Endothelial cell of umbilical vein (primary cell): ENCODE measurements at regions not wholly inside any gene's neighbourhood (a gene's known extent, or its start where the extent isn't known, plus 50 kb on each side); places are given as distances from the start of the nearest gene placed in this dataset.

Experiments
- BruUV-seq: library from RNA; stranded (reverse); fragments of 400-500 nt; replicated peaks from 2 replicates; lab custom pipeline; 2021; lab: Mats Ljungman, UMichigan
- CTCF ChIA-PET: fragments of 300-600, 350-600 bp; sonication (Branson Sonifier 250); formaldehyde crosslinking; loops from one replicate; lab custom pipeline; 2021; ENCODE audit warnings: antibody characterized with exemption, inconsistent platforms; lab: Charles Lee
- POLR2A ChIA-PET: fragments of 300-600, 350-600 bp; sonication (Branson Sonifier 250); formaldehyde crosslinking; loops from one replicate; lab custom pipeline; 2021; ENCODE audit warnings: antibody characterized with exemption, inconsistent platforms; lab: Charles Lee
- DNase-seq: peaks from one replicate; pipeline ENCODE4 v3.0.0-alpha.2; 2011; ENCODE audit warnings: low read depth, low spot score
- FAIRE-seq: peaks from 2 replicates; lab custom pipeline; 2011; peaks lifted over from hg19 to GRCh38; lab: Jason Lieb, UNC
- H2AFZ ChIP-seq: 2 replicates; pipeline ENCODE4 v1.6.0; 2012; ENCODE audit warnings: low read depth, low read length, control low read depth, inconsistent platforms
- H3K27ac ChIP-seq: 2 replicates; pipeline ENCODE4 v1.5.1; 2011; ENCODE audit warnings: low read depth, mild to moderate bottlenecking, control low read depth, low read length, moderate library complexity; ENCODE audit not compliant: insufficient read depth
- H3K27me3 ChIP-seq, 2 experiments: 2 replicates each; pipeline versions ENCODE4 v1.6.0 to v1.6.1; 2011; ENCODE audit warnings: low read length in 2 of 2, mixed read lengths in 1 of 2; ENCODE audit not compliant: control insufficient read depth in 2 of 2, insufficient read depth in 2 of 2
- H3K36me3 ChIP-seq, 2 experiments: 2 replicates in 1 of 2; 3 replicates in 1 of 2; pipeline ENCODE4 v1.5.1; 2011; ENCODE audit warnings: low read length in 2 of 2, mild to moderate bottlenecking in 1 of 2, moderate library complexity in 1 of 2; ENCODE audit not compliant: control insufficient read depth in 2 of 2, insufficient read depth in 2 of 2; ENCODE audit errors: extremely low read depth in 1 of 2
- H3K4me1 ChIP-seq: 3 replicates; pipeline ENCODE4 v1.5.1; 2011; ENCODE audit warnings: mild to moderate bottlenecking, low read length; ENCODE audit not compliant: control insufficient read depth, insufficient read depth; ENCODE audit errors: extremely low read depth
- H3K4me2 ChIP-seq: 2 replicates; pipeline ENCODE4 v1.6.1; 2011; ENCODE audit warnings: low read length, control low read depth, mixed read lengths; ENCODE audit not compliant: insufficient read depth
- H3K4me3 ChIP-seq, 3 experiments: fragments of 200-600 bp in 1 of 3; sonication (generic), shearing (Covaris generic) in 1 of 3; replicated peaks in 1 of 3; 2 replicates each; pipeline ENCODE4 v1.5.1; 2011 to 2016; ENCODE audit warnings: control low read depth in 3 of 3, low read length in 3 of 3, mild to moderate bottlenecking in 2 of 3, inconsistent platforms in 1 of 3, low read depth in 1 of 3, moderate library complexity in 1 of 3; ENCODE audit not compliant: insufficient read depth in 1 of 3
- H3K79me2 ChIP-seq: 2 replicates; pipeline ENCODE4 v1.6.0; 2012; ENCODE audit warnings: low read length, inconsistent platforms; ENCODE audit not compliant: control insufficient read depth, insufficient read depth
- H3K9ac ChIP-seq: replicated peaks from 2 replicates; pipeline ENCODE3; 2011; ENCODE audit warnings: low read length, control low read depth; ENCODE audit not compliant: insufficient read depth; ENCODE audit errors: extremely low read depth
- H3K9me1 ChIP-seq: replicated peaks from 3 replicates; pipeline ENCODE4 v1.6.0; 2011; ENCODE audit warnings: mild to moderate bottlenecking, low read length; ENCODE audit not compliant: control insufficient read depth, insufficient read depth; ENCODE audit errors: extremely low read depth
- H3K9me3 ChIP-seq: replicated peaks from 2 replicates; pipeline ENCODE4 v1.5.1; 2012; ENCODE audit warnings: low read length, inconsistent platforms; ENCODE audit not compliant: control insufficient read depth, insufficient read depth
- H4K20me1 ChIP-seq: replicated peaks from 2 replicates; pipeline ENCODE3; 2011; ENCODE audit warnings: mild to moderate bottlenecking, low read length; ENCODE audit not compliant: control insufficient read depth, insufficient read depth; ENCODE audit errors: extremely low read depth
- CTCF ChIP-seq, 2 donors: IDR thresholded peaks; 1 replicate in 1 of 2; 2 replicates in 1 of 2; pipeline ENCODE4 v1.5.1; 2011; ENCODE audit warnings: low read length in 2 of 2, mild to moderate bottlenecking in 2 of 2, moderate library complexity in 2 of 2, control low read depth in 1 of 2, inconsistent platforms in 1 of 2, low read depth in 1 of 2; ENCODE audit not compliant: insufficient read depth in 1 of 2; ENCODE audit errors: extremely low read depth in 1 of 2
- EZH2 ChIP-seq: IDR thresholded peaks from 2 replicates; pipeline ENCODE4 v1.6.1; 2012; ENCODE audit warnings: borderline replicate concordance, low read depth, mild to moderate bottlenecking, moderate library complexity, low read length, inconsistent platforms; ENCODE audit not compliant: severe bottlenecking
- FOS ChIP-seq: IDR thresholded peaks from 2 replicates; pipeline ENCODE4 v1.6.1; 2011; ENCODE audit warnings: mild to moderate bottlenecking, low read length, moderate library complexity, borderline replicate concordance; ENCODE audit not compliant: insufficient read depth
- GATA2 ChIP-seq: IDR thresholded peaks from 2 replicates; pipeline ENCODE4 v1.7.0; 2011; ENCODE audit warnings: low read depth, mild to moderate bottlenecking, moderate library complexity, mixed read lengths, low read length; ENCODE audit not compliant: insufficient read length, insufficient read depth
- JUN ChIP-seq: IDR thresholded peaks from 2 replicates; pipeline ENCODE4 v1.6.1; 2011; ENCODE audit warnings: borderline replicate concordance, low read depth; ENCODE audit not compliant: insufficient read length, insufficient read depth
- MAX ChIP-seq: IDR thresholded peaks from 2 replicates; pipeline ENCODE4 v1.6.1; 2011; ENCODE audit not compliant: insufficient read depth, insufficient read length
- MYC ChIP-seq: IDR thresholded peaks from one replicate; pipeline ENCODE4 v1.6.1; 2011; ENCODE audit warnings: mild to moderate bottlenecking, low read depth, low read length
- POLR2A ChIP-seq: IDR thresholded peaks from 2 replicates; pipeline ENCODE4 v1.6.1; 2012; ENCODE audit warnings: low read depth, mild to moderate bottlenecking, control low read depth, low read length
- POLR2AphosphoS5 ChIP-seq: IDR thresholded peaks from 2 replicates; pipeline ENCODE4 v1.6.1; 2012; ENCODE audit warnings: low read depth, mild to moderate bottlenecking, control low read depth, low read length, moderate library complexity; ENCODE audit not compliant: insufficient read depth
- dilution Hi-C: fragments of 300-500 bp; cut with MboI; formaldehyde crosslinking; loops from one replicate; pipeline ENCODE4 v1.15.0; 2019; ENCODE audit warnings: low sequenced_read_pairs; ENCODE audit not compliant: extremely low pct_ligation_motif_present
- intact Hi-C: fragments of 100-400 bp; cut with micrococcal nuclease; formaldehyde crosslinking; loops from one replicate; pipeline ENCODE4 v1.10.0; 2022

GRCh38 chr6:164929408-164929977, 379.9 kb downstream of the C6orf118 start:
- Histone ChIP-seq H3K9ac (no peak overlapping the region), H3K27me3 (no peaks in the 10 kb centered on the region), H3K27ac (no peak overlapping the region), H3K4me2 (no peak overlapping the region), H3K4me3 (no peak overlapping the region), H3K79me2 (no peaks in the 10 kb centered on the region), H4K20me1 (no peaks in the 10 kb centered on the region), H3K9me3 (no peaks in the 10 kb centered on the region), H3K9me1 (no peaks in the 10 kb centered on the region), H3K4me1 (no peaks in the 10 kb centered on the region), H3K36me3 (no peaks in the 10 kb centered on the region), H2AFZ (no peak overlapping the region)
- DNase-seq (no peak), FAIRE-seq (no peak)
- BruUV-seq, result no TSS peak
- dilution Hi-C loops, result no loop called here
- intact Hi-C loops, result loop anchor here (5.0 to 10.0 kb wide), 2 partner anchors 597 to 1345 kb away; no protein-coding TSS in a partner anchor
- CTCF ChIA-PET, result interaction anchor here (0.5 to 1.6 kb wide), 3 partner anchors 8 to 1273 kb away, joined by 3 to 4 read pairs (median 3); no protein-coding TSS in a partner anchor
- TF ChIP-seq MAX (no peak), CTCF (IDR thresholded peaks at IDR 0.05; ENCODE audit: extremely low read depth in 1 of 2, insufficient read depth in 1 of 2, low read depth in 1 of 2, low read length in 2 of 2) (no peak), POLR2AphosphoS5 (no peak), MYC (no peak), JUN (no peak), GATA2 (no peak), FOS (no peak), EZH2 (no peak), POLR2A (no peak)
- POLR2A ChIA-PET, result no interaction called here
